Bronchial epithelial cell (primary cell): ENCODE measurements at regions not wholly inside any gene's neighbourhood (a gene's known extent, or its start where the extent isn't known, plus 50 kb on each side); places are given as distances from the start of the nearest gene placed in this dataset.

Source experiments
- DNase-seq: peaks from one replicate; pipeline ENCODE4 v3.0.0-alpha.2; 2010; ENCODE audit warnings: low read depth
- FAIRE-seq: peaks from 2 replicates; lab custom pipeline; 2011; peaks lifted over from hg19 to GRCh38; lab: Jason Lieb, UNC
- H3K27me3 ChIP-seq: 2 replicates; pipeline ENCODE4 v1.5.1; 2011; ENCODE audit warnings: low read length; ENCODE audit not compliant: control insufficient read depth, insufficient read depth
- H3K36me3 ChIP-seq: 2 replicates; pipeline ENCODE4 v1.5.1; 2011; ENCODE audit warnings: low read length; ENCODE audit not compliant: control insufficient read depth, insufficient read depth
- H3K4me3 ChIP-seq: 2 replicates; pipeline ENCODE4 v1.5.1; 2011; ENCODE audit warnings: mild to moderate bottlenecking, low read depth, low read length, control low read depth
- CTCF ChIP-seq: IDR thresholded peaks from 2 replicates; pipeline ENCODE4 v1.5.1; 2011; ENCODE audit warnings: mild to moderate bottlenecking, moderate library complexity, low read length, control low read depth, inconsistent platforms; ENCODE audit not compliant: insufficient read depth, severe bottlenecking

GRCh38 chr9:115300116-115300515 is 182.2 kb upstream of the TNC start:
- FAIRE-seq (no peak), DNase-seq (no peak)
- H3K4me3 ChIP-seq, result no peak overlapping the region
- no peaks in the 10 kb centered on the region for H3K27me3 ChIP-seq
- no peaks in the 10 kb centered on the region for H3K36me3 ChIP-seq
- no peak for TF ChIP-seq CTCF

- no peak for FAIRE-seq
- H3K36me3 ChIP-seq, result no peaks in the 10 kb centered on the region
- no peak for DNase-seq
- no peak overlapping the region for H3K4me3 ChIP-seq
- H3K27me3 ChIP-seq, result no peaks in the 10 kb centered on the region
- no peak for TF ChIP-seq CTCF
Measured at GRCh38 chr9:115300874-115301273, 182.9 kb upstream of the TNC start.

GRCh38 chr9:115301581-115301980 is 183.6 kb upstream of the TNC start:
- Histone ChIP-seq H3K4me3 (no peak overlapping the region), H3K27me3 (no peaks in the 10 kb centered on the region), H3K36me3 (no peaks in the 10 kb centered on the region)
- FAIRE-seq (no peak), DNase-seq (no peak)
- TF ChIP-seq CTCF, result no peak

- FAIRE-seq, result no peak
- no peaks in the 10 kb centered on the region for H3K27me3 ChIP-seq
- no peak for TF ChIP-seq CTCF
- DNase-seq, result peak; percentile 89
- H3K36me3 ChIP-seq, result no peaks in the 10 kb centered on the region
- H3K4me3 ChIP-seq, result no peak overlapping the region
Measured at GRCh38 chr9:115305543-115305942, 187.6 kb upstream of the TNC start.

- Histone ChIP-seq H3K4me3 (no peak overlapping the region), H3K27me3 (no peaks in the 10 kb centered on the region), H3K36me3 (no peaks in the 10 kb centered on the region)
- no peak for TF ChIP-seq CTCF
- DNase-seq, result no peak
- FAIRE-seq, result no peak
Measured at GRCh38 chr9:115306865-115307264, 188.9 kb upstream of the TNC start.

GRCh38 chr9:115313545-115313944 is 195.6 kb upstream of the TNC start:
- DNase-seq (no peak), FAIRE-seq (no peak)

More at GRCh38 chr9:115313545-115313944, 195.6 kb upstream of the TNC start:
- Histone ChIP-seq H3K4me3 (no peak overlapping the region), H3K36me3 (no peaks in the 10 kb centered on the region), H3K27me3 (no peaks in the 10 kb centered on the region)
- no peak for TF ChIP-seq CTCF
